ENCODE measurements at regions not wholly inside any gene's neighbourhood (a gene's known extent, or its start where the extent isn't known, plus 50 kb on each side); places are given as distances from the start of the nearest gene placed in this dataset.
A peak's percentile ranks its signal among the peaks of the same experiment; 100 is the strongest.

DNA sequence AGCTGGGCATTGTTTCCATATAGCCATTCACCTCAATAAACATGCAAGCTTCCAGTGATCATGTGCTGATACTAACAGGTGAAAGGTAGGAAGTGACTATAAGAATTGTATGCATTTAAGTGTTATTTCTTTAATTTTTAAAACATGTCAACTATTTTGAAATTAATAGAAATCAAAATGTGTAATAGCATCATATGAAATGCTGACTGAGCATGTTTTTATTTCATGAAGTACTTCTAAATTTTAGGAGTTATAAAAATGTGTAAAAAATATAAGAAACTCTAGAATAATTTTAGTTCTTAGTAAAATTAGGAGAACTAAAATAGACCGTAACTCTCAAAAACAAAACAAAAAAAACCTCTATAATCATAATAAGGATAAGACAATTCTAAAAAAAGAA is 229.3 kb upstream of the ARPP21 start:
- no peak for ATAC-seq (ENCODE audit: low FRiP score)
- TF ChIP-seq, protein P1, sequence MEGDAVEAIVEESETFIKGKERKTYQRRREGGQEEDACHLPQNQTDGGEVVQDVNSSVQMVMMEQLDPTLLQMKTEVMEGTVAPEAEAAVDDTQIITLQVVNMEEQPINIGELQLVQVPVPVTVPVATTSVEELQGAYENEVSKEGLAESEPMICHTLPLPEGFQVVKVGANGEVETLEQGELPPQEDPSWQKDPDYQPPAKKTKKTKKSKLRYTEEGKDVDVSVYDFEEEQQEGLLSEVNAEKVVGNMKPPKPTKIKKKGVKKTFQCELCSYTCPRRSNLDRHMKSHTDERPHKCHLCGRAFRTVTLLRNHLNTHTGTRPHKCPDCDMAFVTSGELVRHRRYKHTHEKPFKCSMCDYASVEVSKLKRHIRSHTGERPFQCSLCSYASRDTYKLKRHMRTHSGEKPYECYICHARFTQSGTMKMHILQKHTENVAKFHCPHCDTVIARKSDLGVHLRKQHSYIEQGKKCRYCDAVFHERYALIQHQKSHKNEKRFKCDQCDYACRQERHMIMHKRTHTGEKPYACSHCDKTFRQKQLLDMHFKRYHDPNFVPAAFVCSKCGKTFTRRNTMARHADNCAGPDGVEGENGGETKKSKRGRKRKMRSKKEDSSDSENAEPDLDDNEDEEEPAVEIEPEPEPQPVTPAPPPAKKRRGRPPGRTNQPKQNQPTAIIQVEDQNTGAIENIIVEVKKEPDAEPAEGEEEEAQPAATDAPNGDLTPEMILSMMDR (IDR thresholded peaks at IDR 0.05) = no peak
- DNase-seq (ENCODE audit: low spot score) = no peak

DNA sequence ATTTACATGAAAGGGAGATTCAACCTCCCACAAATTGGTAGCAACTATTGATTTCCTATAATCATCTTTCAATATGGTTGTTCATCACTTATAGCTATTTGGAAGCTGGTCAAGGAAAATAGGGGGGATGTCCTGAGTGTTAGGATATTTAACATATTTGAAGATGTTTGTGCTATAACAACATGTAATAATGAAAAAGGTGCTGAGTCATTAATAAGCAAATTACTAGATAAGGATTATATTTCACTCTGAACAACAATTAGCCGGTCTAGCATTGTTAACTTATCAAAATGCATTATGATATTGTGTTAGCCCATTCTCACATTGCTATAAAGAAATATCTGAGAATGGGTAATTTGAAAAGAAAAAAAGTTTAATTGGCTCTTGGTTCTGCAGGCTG is 225.8 kb upstream of the ARPP21 start:
- DNase-seq (ENCODE audit: low spot score) (no peak), ATAC-seq (ENCODE audit: low FRiP score) (no peak)
- TF ChIP-seq, protein P1 (IDR thresholded peaks at IDR 0.05) = no peak

DNA sequence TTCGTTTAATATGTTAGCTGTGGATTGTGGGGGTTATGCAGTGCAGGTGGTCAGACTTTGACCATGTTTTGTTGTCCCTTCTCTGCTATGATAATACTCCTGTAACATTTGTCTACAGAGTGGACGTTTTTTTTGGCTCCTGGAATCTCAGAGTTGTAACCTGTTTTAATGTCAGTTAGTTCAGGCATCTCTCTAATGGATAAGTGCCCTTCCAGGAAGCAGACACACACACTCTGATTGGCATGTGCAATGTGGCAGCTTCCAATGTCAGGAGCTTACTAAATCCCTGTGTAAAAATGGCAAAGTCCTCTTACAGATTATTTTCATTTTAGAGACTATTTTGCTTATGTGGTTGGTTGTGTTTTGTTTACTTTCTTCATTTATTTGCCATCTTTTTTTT is 222.2 kb upstream of the ARPP21 start:
- TF ChIP-seq, protein P1 (IDR thresholded peaks at IDR 0.05) = no peak
- no peak for ATAC-seq (ENCODE audit: low FRiP score)
- no peak for DNase-seq (ENCODE audit: low spot score)

DNA sequence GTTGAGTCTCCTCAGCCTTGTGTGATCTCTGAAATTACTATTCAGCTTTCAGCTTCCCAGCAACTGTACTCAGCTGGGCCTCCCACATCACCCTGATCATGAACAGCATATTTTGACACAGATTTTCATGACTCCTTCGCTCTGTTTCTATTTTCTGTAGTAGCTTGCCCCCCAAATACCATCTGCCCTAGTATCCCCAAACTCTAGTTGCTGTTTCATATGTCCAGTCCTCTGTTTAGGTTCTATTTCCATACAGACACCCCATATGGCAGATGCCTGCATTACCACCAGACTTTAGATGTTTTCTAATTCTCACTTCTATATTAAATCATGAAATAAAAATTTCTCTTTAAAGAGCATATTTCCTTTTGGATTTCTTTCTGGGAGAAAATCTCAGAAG is 217.2 kb upstream of the ARPP21 start:
- ATAC-seq (ENCODE audit: low FRiP score) = no peak
- TF ChIP-seq, protein P1 (IDR thresholded peaks at IDR 0.05) = no peak
- DNase-seq (ENCODE audit: low spot score) = no peak

DNA sequence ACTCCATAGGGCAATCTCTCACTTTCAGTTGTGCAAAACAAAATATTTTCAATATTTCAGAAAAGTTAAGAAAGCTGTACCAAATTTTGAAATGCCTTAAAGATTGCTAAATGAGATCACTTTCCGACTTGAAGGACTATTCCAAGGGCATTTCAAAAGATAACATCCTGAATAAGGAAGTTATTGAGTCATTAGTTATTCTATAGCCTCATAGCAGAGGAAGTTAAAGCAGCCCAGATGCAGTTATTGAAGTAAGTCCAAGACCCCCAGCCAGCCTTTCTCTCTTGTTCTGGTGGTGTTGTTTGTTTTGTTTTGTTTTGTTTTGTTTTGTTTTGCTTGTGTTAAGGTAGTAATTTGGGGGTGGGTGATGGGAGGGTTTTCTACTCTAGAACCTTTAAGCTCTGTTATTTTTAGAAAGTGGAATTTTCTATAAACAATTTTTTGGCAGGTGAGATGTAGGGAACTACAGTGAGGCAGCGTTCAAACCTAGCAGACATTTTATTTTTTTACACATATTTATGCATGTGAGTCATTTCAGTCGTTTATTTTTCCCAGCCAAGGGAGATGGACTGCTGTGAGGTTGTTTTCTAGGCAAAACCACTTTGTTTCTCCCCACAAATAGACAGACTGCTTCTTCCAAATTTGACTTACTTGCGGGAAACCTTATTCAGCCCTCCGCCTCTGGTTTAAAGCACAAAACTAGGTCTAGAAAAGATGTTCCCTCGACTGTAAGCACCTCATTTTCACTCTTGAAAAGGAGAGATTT is 216.3 kb upstream of the ARPP21 start:
- ATAC-seq (ENCODE audit: low FRiP score) (peak; percentile 37), DNase-seq (ENCODE audit: low spot score) (no peak)
- TF ChIP-seq, protein P1 (IDR thresholded peaks at IDR 0.05) = no peak

DNA sequence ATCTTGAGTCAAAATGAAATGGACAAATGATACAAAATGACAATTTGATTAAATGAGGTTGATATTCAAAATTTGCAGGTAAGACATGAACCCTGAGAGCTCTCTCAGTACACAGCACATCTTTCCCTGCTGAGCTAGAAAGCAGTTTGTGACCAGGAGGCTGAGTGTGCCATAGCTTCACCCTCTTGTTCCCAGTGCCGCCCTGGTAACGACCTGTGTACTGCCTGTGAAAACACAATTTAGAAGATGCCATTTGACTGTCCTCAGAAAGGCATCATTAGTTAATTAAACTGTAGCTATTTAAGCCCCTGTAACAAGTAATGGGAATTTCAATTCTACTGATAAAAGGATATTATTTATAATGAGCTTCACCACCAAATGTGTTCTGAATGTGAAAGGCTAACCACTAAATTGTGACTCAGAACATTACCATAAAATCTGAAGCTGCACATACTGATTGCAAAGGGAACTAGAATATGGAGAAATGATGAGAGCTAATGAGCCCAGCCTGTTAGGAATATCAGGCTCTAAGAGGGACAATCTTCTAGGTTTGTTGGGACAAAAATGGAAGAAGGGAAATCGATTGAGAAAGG is 212.9 kb upstream of the ARPP21 start:
- no peak for ATAC-seq (ENCODE audit: low FRiP score)
- no peak for DNase-seq (ENCODE audit: low spot score)
- TF ChIP-seq, protein P1 (IDR thresholded peaks at IDR 0.05) = no peak

DNA sequence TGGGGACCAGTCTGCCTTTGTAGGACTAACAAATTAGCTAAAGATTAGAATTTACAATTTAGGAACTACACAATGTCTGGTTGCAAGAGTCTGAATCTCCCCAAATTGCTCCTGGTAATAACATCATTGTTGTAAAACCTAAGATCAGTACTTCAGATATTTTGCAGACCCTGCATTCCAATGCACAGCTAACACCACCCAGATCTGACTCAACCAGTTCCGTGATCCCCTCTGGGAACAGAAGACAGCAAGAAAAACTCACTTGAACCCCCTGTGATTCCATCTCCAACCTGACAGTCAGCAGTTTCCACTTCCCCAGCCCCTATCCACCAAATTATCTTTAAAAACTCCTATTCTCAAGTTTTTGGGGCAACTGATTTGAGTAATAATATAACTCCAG is 201.9 kb upstream of the ARPP21 start:
- TF ChIP-seq, protein P1 (IDR thresholded peaks at IDR 0.05) = no peak
- DNase-seq (ENCODE audit: low spot score) (no peak), ATAC-seq (ENCODE audit: low FRiP score) (no peak)

All from omental fat pad (tissue), 3 donors.